ENCODE measurements at regions not wholly inside any gene's neighbourhood (a gene's known extent, or its start where the extent isn't known, plus 50 kb on each side); places are given as distances from the start of the nearest gene placed in this dataset.

- Histone ChIP-seq H3K9me3 (ENCODE audit: control insufficient read depth in 4 of 4, insufficient read depth in 3 of 4, low read length in 3 of 4) (peaks cover 0 to 6% (median 0%) of the 10 kb centered on the region in 4 donors), H3K4me3 (no peak overlapping the region), H3K4me1 (ENCODE audit: control insufficient read depth in 5 of 5, insufficient read depth in 5 of 5, low read length in 5 of 5) (no peaks in the 10 kb centered on the region), H3K36me3 (ENCODE audit: control insufficient read depth in 4 of 4, insufficient read depth in 4 of 4, low read length in 4 of 4) (no peaks in the 10 kb centered on the region), H3K9ac (ENCODE audit: insufficient read depth in 1 of 2, low read length in 2 of 2) (no peak overlapping the region), H3K27ac (ENCODE audit: low read depth in 1 of 2, low read length in 1 of 2) (no peak overlapping the region), H3K27me3 (ENCODE audit: control insufficient read depth in 3 of 3, insufficient read depth in 3 of 3, low read length in 2 of 3) (no peaks in the 10 kb centered on the region)
- ATAC-seq (ENCODE audit: insufficient read depth, low FRiP score) (no peak), DNase-seq (no peak)
- WGBS, 2 donors, result 65 to 68% methylated on average over 2 of the region's 2 CpGs
- TF ChIP-seq, protein P1, sequence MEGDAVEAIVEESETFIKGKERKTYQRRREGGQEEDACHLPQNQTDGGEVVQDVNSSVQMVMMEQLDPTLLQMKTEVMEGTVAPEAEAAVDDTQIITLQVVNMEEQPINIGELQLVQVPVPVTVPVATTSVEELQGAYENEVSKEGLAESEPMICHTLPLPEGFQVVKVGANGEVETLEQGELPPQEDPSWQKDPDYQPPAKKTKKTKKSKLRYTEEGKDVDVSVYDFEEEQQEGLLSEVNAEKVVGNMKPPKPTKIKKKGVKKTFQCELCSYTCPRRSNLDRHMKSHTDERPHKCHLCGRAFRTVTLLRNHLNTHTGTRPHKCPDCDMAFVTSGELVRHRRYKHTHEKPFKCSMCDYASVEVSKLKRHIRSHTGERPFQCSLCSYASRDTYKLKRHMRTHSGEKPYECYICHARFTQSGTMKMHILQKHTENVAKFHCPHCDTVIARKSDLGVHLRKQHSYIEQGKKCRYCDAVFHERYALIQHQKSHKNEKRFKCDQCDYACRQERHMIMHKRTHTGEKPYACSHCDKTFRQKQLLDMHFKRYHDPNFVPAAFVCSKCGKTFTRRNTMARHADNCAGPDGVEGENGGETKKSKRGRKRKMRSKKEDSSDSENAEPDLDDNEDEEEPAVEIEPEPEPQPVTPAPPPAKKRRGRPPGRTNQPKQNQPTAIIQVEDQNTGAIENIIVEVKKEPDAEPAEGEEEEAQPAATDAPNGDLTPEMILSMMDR (IDR thresholded peaks at IDR 0.05; ENCODE audit: control extremely low read depth, extremely low read depth), result no peak
Measured at GRCh38 chr20:7226156-7226555, 458.7 kb downstream of the BMP2 start.

DNA sequence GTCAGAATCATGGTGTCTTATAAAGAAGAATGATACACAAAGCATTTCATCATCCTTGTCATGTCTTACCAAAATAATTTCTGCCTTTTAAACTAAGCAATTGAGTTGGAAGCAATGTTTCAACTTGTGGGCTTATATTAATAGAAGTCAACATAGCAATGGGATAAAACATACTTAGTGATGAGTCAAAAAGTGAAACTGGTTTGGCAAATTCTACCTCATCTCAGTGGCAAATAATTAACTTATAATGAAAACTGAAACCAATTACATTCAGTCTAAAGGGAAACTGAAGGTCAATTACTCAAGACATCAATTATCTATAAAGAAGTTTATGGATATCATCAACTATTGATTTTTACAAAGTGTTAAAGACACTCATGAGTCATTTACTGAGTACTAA lies 463.8 kb downstream of the BMP2 start:
- Histone ChIP-seq H3K27ac (ENCODE audit: low read depth in 1 of 2, low read length in 1 of 2) (no peak overlapping the region), H3K9ac (ENCODE audit: insufficient read depth in 1 of 2, low read length in 2 of 2) (no peak overlapping the region), H3K36me3 (ENCODE audit: control insufficient read depth in 4 of 4, insufficient read depth in 4 of 4, low read length in 4 of 4) (no peaks in the 10 kb centered on the region), H3K4me3 (no peak overlapping the region), H3K9me3 (ENCODE audit: control insufficient read depth in 4 of 4, insufficient read depth in 3 of 4, low read length in 3 of 4) (peaks cover 0 to 5% (median 1%) of the 10 kb centered on the region in 4 donors), H3K27me3 (ENCODE audit: control insufficient read depth in 3 of 3, insufficient read depth in 3 of 3, low read length in 2 of 3) (no peaks in the 10 kb centered on the region), H3K4me1 (ENCODE audit: control insufficient read depth in 5 of 5, insufficient read depth in 5 of 5, low read length in 5 of 5) (no peaks in the 10 kb centered on the region)
- no peak for DNase-seq
- TF ChIP-seq, protein P1 (IDR thresholded peaks at IDR 0.05; ENCODE audit: control extremely low read depth, extremely low read depth), result no peak
- no peak for ATAC-seq (ENCODE audit: insufficient read depth, low FRiP score)

DNA sequence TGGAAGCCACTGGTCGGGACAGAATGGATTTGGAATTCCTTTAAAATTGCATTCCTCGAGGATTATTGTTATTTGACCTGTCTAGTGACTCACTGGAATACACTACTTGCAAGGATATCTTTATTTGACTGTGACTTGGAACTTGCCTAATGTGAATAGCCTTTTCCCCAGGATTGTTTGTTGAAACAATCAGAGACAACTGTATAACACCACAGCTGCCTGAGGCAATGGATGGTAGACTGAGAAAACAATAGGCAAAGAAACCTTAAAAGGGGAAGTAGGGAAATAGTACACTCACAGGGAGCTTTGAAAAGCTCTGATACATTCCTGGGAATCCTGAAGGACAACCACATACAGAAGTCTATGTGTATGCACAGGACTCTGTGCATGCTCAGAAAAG lies 465.3 kb downstream of the BMP2 start:
- H3K4me3 ChIP-seq, result no peak overlapping the region
- no peaks in the 10 kb centered on the region for H3K27me3 ChIP-seq (ENCODE audit: control insufficient read depth in 3 of 3, insufficient read depth in 3 of 3, low read length in 2 of 3)
- DNase-seq (no peak), ATAC-seq (ENCODE audit: insufficient read depth, low FRiP score) (no peak)
- 80 to 81% methylated on average over 2 of the region's 2 CpGs for WGBS, 2 donors
- H3K9ac ChIP-seq (ENCODE audit: insufficient read depth in 1 of 2, low read length in 2 of 2), result no peak overlapping the region
- no peak overlapping the region for H3K27ac ChIP-seq (ENCODE audit: low read depth in 1 of 2, low read length in 1 of 2)
- no peaks in the 10 kb centered on the region for H3K4me1 ChIP-seq (ENCODE audit: control insufficient read depth in 5 of 5, insufficient read depth in 5 of 5, low read length in 5 of 5)
- TF ChIP-seq, protein P1 (IDR thresholded peaks at IDR 0.05; ENCODE audit: control extremely low read depth, extremely low read depth), result no peak
- no peaks in the 10 kb centered on the region for H3K36me3 ChIP-seq (ENCODE audit: control insufficient read depth in 4 of 4, insufficient read depth in 4 of 4, low read length in 4 of 4)
- H3K9me3 ChIP-seq (ENCODE audit: control insufficient read depth in 4 of 4, insufficient read depth in 3 of 4, low read length in 3 of 4), result peaks cover 0 to 5% (median 1%) of the 10 kb centered on the region in 4 donors

DNA sequence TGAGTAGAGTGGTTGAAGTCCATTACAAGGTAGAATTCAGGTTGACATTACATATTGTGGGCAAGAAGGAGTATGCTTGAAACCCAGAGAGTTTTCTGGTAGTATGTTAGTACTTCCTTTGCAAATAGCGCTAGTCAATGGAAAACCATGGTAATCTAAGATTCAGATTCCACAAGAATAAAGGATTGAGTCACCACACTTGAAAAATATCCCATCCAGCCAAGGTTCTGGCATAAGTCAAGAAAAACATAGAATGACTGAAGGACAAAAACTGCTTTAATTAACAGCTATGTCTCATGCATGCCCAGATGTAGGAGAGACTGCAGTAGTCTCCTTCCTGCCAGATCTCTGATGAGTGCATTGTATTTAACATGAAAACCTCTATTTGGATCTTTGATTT lies 469.8 kb downstream of the BMP2 start:
- DNase-seq, result no peak
- H3K4me3 ChIP-seq, result no peak overlapping the region
- 79 to 88% methylated on average over 1 of the region's 1 CpG for whole genome bisulfite sequencing, 2 donors
- H3K4me1 ChIP-seq (ENCODE audit: control insufficient read depth in 5 of 5, insufficient read depth in 5 of 5, low read length in 5 of 5), result no peaks in the 10 kb centered on the region
- TF ChIP-seq, protein P1 (IDR thresholded peaks at IDR 0.05; ENCODE audit: control extremely low read depth, extremely low read depth), result no peak
- H3K27me3 ChIP-seq (ENCODE audit: control insufficient read depth in 3 of 3, insufficient read depth in 3 of 3, low read length in 2 of 3), result no peaks in the 10 kb centered on the region
- no peak for ATAC-seq (ENCODE audit: insufficient read depth, low FRiP score)
- H3K36me3 ChIP-seq (ENCODE audit: control insufficient read depth in 4 of 4, insufficient read depth in 4 of 4, low read length in 4 of 4), result no peaks in the 10 kb centered on the region
- H3K9ac ChIP-seq (ENCODE audit: insufficient read depth in 1 of 2, low read length in 2 of 2), result no peak overlapping the region
- H3K9me3 ChIP-seq (ENCODE audit: control insufficient read depth in 4 of 4, insufficient read depth in 3 of 4, low read length in 3 of 4), result peaks cover 0 to 5% (median 1%) of the 10 kb centered on the region in 4 donors
- no peak overlapping the region for H3K27ac ChIP-seq (ENCODE audit: low read depth in 1 of 2, low read length in 1 of 2)

Data from lung (tissue), 11 donors.